Activated B cell treated with CpG ODN at 0.5 μM for 24 hours (primary cell): ENCODE measurements at regions not wholly inside any gene's neighbourhood (a gene's known extent, or its start where the extent isn't known, plus 50 kb on each side); places are given as distances from the start of the nearest gene placed in this dataset.

ENCODE experiments used
- ATAC-seq: fragments of 200-7000 bp; cut with Tn5 transposase; one replicate; pipeline ENCODE4 v1.10.0; 2021; ENCODE audit warnings: low read depth, mild to moderate bottlenecking, moderate library complexity
- CTCF ChIA-PET: fragments of 350-600 bp; sonication (Branson Sonifier 250); formaldehyde crosslinking; loops from one replicate; lab custom pipeline; 2021; ENCODE audit warnings: antibody characterized with exemption; lab: Charles Lee
- POLR2A ChIA-PET: fragments of 350-600 bp; sonication (Branson Sonifier 250); formaldehyde crosslinking; loops from one replicate; lab custom pipeline; 2021; ENCODE audit warnings: antibody characterized with exemption; lab: Charles Lee
- DNase-seq: peaks from one replicate; pipeline ENCODE4 v3.0.0; 2022
- H3K27ac Mint-ChIP-seq: one replicate; pipeline ENCODE4 v1.8.0; 2020; ENCODE audit warnings: mixed read lengths
- H3K27me3 Mint-ChIP-seq: one replicate; pipeline ENCODE4 v1.8.0; 2021; ENCODE audit warnings: mixed read lengths
- H3K36me3 Mint-ChIP-seq: one replicate; pipeline ENCODE4 v1.8.0; 2021; ENCODE audit warnings: low read depth, mixed read lengths
- H3K4me1 Mint-ChIP-seq: one replicate; pipeline ENCODE4 v1.8.0; 2021; ENCODE audit warnings: mixed read lengths
- H3K4me3 Mint-ChIP-seq: one replicate; pipeline ENCODE4 v1.8.0; 2020; ENCODE audit warnings: mild to moderate bottlenecking, mixed read lengths
- H3K9me3 Mint-ChIP-seq: one replicate; pipeline ENCODE4 v1.8.0; 2020; ENCODE audit warnings: mixed read lengths
- intact Hi-C: fragments of 100-400 bp; cut with micrococcal nuclease; formaldehyde crosslinking; loops from one replicate; pipeline ENCODE4 v1.15.1; 2024
- TF ChIP-seq, protein P1 (sequence below): fragments of 200-600 bp; IDR thresholded peaks from one replicate; pipeline ENCODE4 v1.8.0; 2022; ENCODE audit warnings: antibody characterized with exemption, mild to moderate bottlenecking

DNA sequence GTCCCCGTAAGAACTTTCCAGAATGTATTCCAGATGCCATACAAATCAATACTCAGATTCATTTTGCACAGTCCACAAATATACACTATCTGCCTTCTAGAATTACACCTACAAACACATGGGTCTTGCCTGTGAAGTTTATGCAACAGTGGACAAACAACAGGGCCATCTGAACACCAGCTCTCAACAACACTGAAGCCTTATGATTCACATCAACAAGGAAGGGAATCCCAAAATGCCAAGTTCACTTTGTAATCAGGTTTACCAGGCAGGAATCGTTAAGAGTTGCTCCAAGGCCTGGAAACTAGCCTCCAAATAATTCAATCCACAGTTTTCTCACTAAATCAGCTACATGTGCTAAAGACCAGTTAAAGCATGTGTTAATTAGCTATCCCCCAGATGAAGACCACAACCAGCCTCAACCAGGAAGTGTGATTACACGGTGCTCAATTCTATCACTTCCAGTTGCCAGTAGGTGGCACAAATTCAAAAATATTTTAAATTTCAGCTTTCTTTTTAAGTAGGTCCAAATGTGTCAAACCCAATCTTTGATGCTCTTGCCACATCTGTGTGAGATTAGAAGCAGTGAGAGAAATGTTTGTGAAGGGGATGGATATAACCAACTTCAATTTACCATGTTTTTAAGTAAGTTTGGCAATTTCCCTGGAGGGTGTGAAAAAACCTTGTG, 139.1 kb upstream of the BDNF start:
- no peak for ATAC-seq
- no peaks in the 10 kb centered on the region for H3K27me3 Mint-ChIP-seq
- no peak overlapping the region for H3K4me3 Mint-ChIP-seq
- DNase-seq, result no peak
- no peak overlapping the region for H3K27ac Mint-ChIP-seq
- ChIA-PET CTCF (interaction anchor here (0.7 to 1.5 kb wide), 2 partner anchors 690 to 834 kb away, joined by 3 to 4 read pairs; no protein-coding TSS in a partner anchor), POLR2A (no interaction called here)
- no peaks in the 10 kb centered on the region for H3K9me3 Mint-ChIP-seq
- intact Hi-C loops, result no loop called here
- no peaks in the 10 kb centered on the region for H3K36me3 Mint-ChIP-seq
- no peaks in the 10 kb centered on the region for H3K4me1 Mint-ChIP-seq
- TF ChIP-seq, protein P1, sequence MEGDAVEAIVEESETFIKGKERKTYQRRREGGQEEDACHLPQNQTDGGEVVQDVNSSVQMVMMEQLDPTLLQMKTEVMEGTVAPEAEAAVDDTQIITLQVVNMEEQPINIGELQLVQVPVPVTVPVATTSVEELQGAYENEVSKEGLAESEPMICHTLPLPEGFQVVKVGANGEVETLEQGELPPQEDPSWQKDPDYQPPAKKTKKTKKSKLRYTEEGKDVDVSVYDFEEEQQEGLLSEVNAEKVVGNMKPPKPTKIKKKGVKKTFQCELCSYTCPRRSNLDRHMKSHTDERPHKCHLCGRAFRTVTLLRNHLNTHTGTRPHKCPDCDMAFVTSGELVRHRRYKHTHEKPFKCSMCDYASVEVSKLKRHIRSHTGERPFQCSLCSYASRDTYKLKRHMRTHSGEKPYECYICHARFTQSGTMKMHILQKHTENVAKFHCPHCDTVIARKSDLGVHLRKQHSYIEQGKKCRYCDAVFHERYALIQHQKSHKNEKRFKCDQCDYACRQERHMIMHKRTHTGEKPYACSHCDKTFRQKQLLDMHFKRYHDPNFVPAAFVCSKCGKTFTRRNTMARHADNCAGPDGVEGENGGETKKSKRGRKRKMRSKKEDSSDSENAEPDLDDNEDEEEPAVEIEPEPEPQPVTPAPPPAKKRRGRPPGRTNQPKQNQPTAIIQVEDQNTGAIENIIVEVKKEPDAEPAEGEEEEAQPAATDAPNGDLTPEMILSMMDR, result no peak

DNA sequence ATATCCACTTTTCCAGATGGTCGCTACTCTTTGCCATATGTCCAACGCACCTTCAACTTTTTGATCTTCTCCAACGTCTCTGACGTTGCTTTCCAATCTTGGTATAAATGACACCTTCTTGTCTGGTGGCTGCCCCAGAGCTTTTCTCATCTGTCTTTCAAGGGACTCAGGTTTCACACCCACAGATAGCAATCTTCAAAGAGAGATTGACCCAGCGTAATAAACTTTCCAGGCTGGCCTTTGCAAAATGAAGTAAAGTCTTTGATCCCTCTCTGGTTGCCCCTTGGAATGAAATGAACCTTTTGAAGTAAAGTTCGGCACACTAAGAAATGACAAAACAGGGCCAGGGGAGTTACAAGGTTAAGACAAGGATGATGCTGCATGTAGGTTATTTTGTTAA, 138.4 kb upstream of the BDNF start:
- ATAC-seq (no peak), DNase-seq (no peak)
- no peak overlapping the region for H3K27ac Mint-ChIP-seq
- no peaks in the 10 kb centered on the region for H3K4me1 Mint-ChIP-seq
- no peaks in the 10 kb centered on the region for H3K27me3 Mint-ChIP-seq
- POLR2A ChIA-PET, result no interaction called here
- H3K36me3 Mint-ChIP-seq, result no peaks in the 10 kb centered on the region
- no peaks in the 10 kb centered on the region for H3K9me3 Mint-ChIP-seq
- intact Hi-C loops, result no loop called here
- TF ChIP-seq, protein P1, result no peak
- no peak overlapping the region for H3K4me3 Mint-ChIP-seq
- CTCF ChIA-PET, result no interaction called here

DNA sequence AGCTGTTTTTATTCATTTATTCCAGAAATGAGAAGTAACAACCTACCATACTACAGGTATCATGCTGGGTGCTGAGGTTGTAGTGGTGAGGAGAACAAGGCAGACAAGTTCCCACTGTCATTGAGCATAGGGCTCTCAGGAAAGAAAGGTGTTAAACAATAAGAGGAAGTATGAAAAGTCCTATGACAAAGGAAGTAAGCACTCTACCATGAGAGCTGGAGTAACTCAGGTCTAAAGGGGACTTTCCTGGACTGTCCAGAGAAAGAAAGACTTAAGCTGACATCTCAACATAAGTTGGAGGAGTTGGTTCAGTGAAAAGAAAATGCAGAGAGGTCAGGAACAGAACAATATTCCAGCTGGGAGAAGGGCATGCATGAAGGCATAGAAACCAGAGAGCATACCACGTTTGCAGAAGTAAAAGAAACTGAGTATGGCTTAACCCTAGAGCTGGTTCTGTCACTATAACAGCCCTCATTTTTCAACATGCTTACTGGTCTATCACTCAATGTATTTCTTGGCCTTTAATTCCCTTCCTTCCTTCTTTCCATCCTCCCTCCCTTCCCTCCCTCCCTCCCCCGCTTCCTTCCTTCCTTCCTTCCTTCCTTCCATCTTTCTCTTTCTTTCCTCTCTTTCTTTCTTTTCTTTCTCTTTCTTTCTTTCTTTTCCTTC, 137.8 kb upstream of the BDNF start:
- TF ChIP-seq, protein P1, result no peak
- no peak overlapping the region for H3K4me3 Mint-ChIP-seq
- CTCF ChIA-PET, result no interaction called here
- no peaks in the 10 kb centered on the region for H3K4me1 Mint-ChIP-seq
- H3K27ac Mint-ChIP-seq, result no peak overlapping the region
- H3K9me3 Mint-ChIP-seq, result no peaks in the 10 kb centered on the region
- intact Hi-C loops, result no loop called here
- H3K27me3 Mint-ChIP-seq, result no peaks in the 10 kb centered on the region
- H3K36me3 Mint-ChIP-seq, result no peaks in the 10 kb centered on the region
- DNase-seq (no peak), ATAC-seq (no peak)
- POLR2A ChIA-PET, result no interaction called here

DNA sequence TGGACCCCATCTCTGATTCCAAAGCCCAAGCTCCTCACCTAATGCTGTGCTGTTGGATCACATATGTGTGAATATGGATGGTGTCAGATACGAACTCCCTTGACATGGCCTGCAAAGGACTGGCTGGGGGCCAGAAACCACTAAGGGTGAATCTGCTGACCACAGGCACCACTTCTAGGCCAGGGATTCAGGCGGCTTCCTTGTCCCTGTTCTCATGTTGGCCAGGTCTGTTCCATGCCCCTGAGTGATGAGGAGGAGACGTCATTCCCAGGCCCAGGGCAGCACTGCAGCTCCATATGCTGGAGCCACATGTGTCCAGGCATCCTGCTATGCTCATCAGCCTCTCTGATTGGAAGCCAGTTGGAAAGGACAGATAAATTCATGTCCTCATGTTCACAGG, 130.0 kb upstream of the BDNF start:
- H3K36me3 Mint-ChIP-seq, result no peaks in the 10 kb centered on the region
- ATAC-seq (no peak), DNase-seq (no peak)
- no peaks in the 10 kb centered on the region for H3K9me3 Mint-ChIP-seq
- CTCF ChIA-PET, result no interaction called here
- intact Hi-C loops, result no loop called here
- no peak overlapping the region for H3K4me3 Mint-ChIP-seq
- H3K27me3 Mint-ChIP-seq, result no peaks in the 10 kb centered on the region
- POLR2A ChIA-PET, result interaction anchor here (0.5 kb wide), 1 partner anchor 21 kb away, joined by 11 read pairs; no protein-coding TSS in a partner anchor
- TF ChIP-seq, protein P1, result no peak
- no peak overlapping the region for H3K27ac Mint-ChIP-seq
- H3K4me1 Mint-ChIP-seq, result no peaks in the 10 kb centered on the region

DNA sequence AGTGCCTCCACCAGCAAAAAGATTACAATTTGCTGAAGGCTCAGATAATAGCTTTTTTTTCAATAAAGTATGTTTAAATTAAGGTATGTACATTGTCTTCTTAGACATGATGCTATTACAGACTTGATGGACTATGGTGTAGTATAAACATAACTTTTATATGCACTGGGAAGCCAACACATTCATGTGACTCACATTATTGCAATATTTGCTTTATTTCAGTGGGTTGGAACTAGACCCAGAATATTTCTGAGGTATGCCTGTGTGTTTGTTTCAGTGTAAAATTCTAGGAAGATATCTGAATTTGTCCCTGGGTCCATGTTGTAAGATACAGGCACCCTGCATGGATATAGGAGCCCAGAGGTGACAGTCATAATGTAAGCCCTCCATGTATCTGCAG, 120.0 kb upstream of the BDNF start:
- H3K4me1 Mint-ChIP-seq, result no peaks in the 10 kb centered on the region
- ChIA-PET CTCF (no interaction called here), POLR2A (no interaction called here)
- DNase-seq (no peak), ATAC-seq (no peak)
- H3K27me3 Mint-ChIP-seq, result no peaks in the 10 kb centered on the region
- H3K27ac Mint-ChIP-seq, result no peak overlapping the region
- no peak overlapping the region for H3K4me3 Mint-ChIP-seq
- intact Hi-C loops, result no loop called here
- TF ChIP-seq, protein P1, result no peak
- H3K9me3 Mint-ChIP-seq, result no peaks in the 10 kb centered on the region
- H3K36me3 Mint-ChIP-seq, result no peaks in the 10 kb centered on the region
